CD14-positive monocyte (primary cell): ENCODE measurements at regions not wholly inside any gene's neighbourhood (a gene's known extent, or its start where the extent isn't known, plus 50 kb on each side); places are given as distances from the start of the nearest gene placed in this dataset.

Experiments used
- DNase-seq, 3 donors: peaks; one replicate each; pipeline ENCODE4 v3.0.0-alpha.2; 2011 to 2022
- H2AFZ ChIP-seq: 2 replicates; pipeline ENCODE4 v1.6.0; 2012; ENCODE audit warnings: mild to moderate bottlenecking, low read depth, low read length, inconsistent platforms; ENCODE audit not compliant: insufficient read depth, poor library complexity, severe bottlenecking
- H3K27ac ChIP-seq, 2 donors: 1 replicate in 1 of 2; 2 replicates in 1 of 2; pipeline ENCODE4 v1.5.1; 2012 to 2013; ENCODE audit warnings: low read length in 2 of 2, control low read depth in 1 of 2, inconsistent platforms in 1 of 2, low read depth in 1 of 2, mild to moderate bottlenecking in 1 of 2
- H3K27me3 ChIP-seq, 2 donors: one replicate each; pipeline versions ENCODE4 v1.6.0 to v1.6.1; 2011 to 2013; ENCODE audit warnings: low read length in 2 of 2; ENCODE audit not compliant: control insufficient read depth in 2 of 2, insufficient read depth in 2 of 2
- H3K36me3 ChIP-seq, 2 donors: replicated peaks in 1 of 2; 1 replicate in 1 of 2; 2 replicates in 1 of 2; pipeline versions ENCODE4 v1.5.1 to v1.6.1; 2012 to 2013; ENCODE audit warnings: low read length in 2 of 2, control low read depth in 1 of 2, inconsistent platforms in 1 of 2, mild to moderate bottlenecking in 1 of 2; ENCODE audit not compliant: insufficient read depth in 2 of 2, control insufficient read depth in 1 of 2
- H3K4me1 ChIP-seq, 2 donors: 1 replicate in 1 of 2; 2 replicates in 1 of 2; pipeline versions ENCODE4 v1.5.1 to v1.6.1; 2012 to 2013; ENCODE audit warnings: low read length in 2 of 2, control low read depth in 1 of 2, inconsistent platforms in 1 of 2, mild to moderate bottlenecking in 1 of 2, moderate library complexity in 1 of 2; ENCODE audit not compliant: insufficient read depth in 2 of 2, control insufficient read depth in 1 of 2
- H3K4me2 ChIP-seq: replicated peaks from 2 replicates; pipeline ENCODE3; 2012; ENCODE audit warnings: low read length, moderate library complexity, mild to moderate bottlenecking; ENCODE audit not compliant: poor library complexity, severe bottlenecking; ENCODE audit errors: extremely low read depth
- H3K4me3 ChIP-seq, 3 experiments: fragments of 200-600 bp in 1 of 3; sonication (generic) in 1 of 3; replicated peaks in 1 of 3; 1 replicate in 2 of 3; 2 replicates in 1 of 3; pipeline ENCODE4 v1.5.1; 2011 to 2013; ENCODE audit warnings: low read length in 3 of 3, mild to moderate bottlenecking in 3 of 3, control low read depth in 2 of 3, low read depth in 2 of 3, inconsistent platforms in 1 of 3, moderate library complexity in 1 of 3
- H3K79me2 ChIP-seq: 2 replicates; pipeline ENCODE4 v1.6.0; 2012; ENCODE audit warnings: mild to moderate bottlenecking, control low read depth, inconsistent platforms, low read length, moderate library complexity; ENCODE audit not compliant: insufficient read depth
- H3K9ac ChIP-seq: 2 replicates; pipeline ENCODE4 v1.6.0; 2017; ENCODE audit warnings: low read length, mild to moderate bottlenecking; ENCODE audit not compliant: insufficient read depth, poor library complexity, severe bottlenecking
- H3K9me3 ChIP-seq, 2 donors: replicated peaks in 1 of 2; 1 replicate in 1 of 2; 2 replicates in 1 of 2; pipeline versions ENCODE4 v1.5.1 to v1.6.1; 2012 to 2013; ENCODE audit warnings: low read length in 2 of 2, control low read depth in 1 of 2; ENCODE audit not compliant: control insufficient read depth in 1 of 2, insufficient read depth in 1 of 2
- H4K20me1 ChIP-seq: 2 replicates; pipeline ENCODE4 v1.6.0; 2012; ENCODE audit warnings: mild to moderate bottlenecking, low read length, control low read depth, moderate library complexity; ENCODE audit not compliant: insufficient read depth
- H3K27ac Mint-ChIP-seq, 7 donors: one replicate each; pipeline ENCODE4 v1.8.0; 2020; ENCODE audit warnings: mild to moderate bottlenecking in 7 of 7, mixed read lengths in 7 of 7, moderate library complexity in 6 of 7, inconsistent platforms in 2 of 7
- H3K27me3 Mint-ChIP-seq, 3 donors: one replicate each; pipeline ENCODE4 v1.8.0; 2021 to 2022; ENCODE audit warnings: low read depth in 3 of 3, mild to moderate bottlenecking in 3 of 3, mixed read lengths in 3 of 3, moderate library complexity in 3 of 3, inconsistent platforms in 1 of 3
- H3K36me3 Mint-ChIP-seq, 2 donors: one replicate each; pipeline ENCODE4 v1.8.0; 2020; ENCODE audit warnings: mixed read lengths in 2 of 2, inconsistent platforms in 1 of 2, mild to moderate bottlenecking in 1 of 2
- H3K4me1 Mint-ChIP-seq: one replicate; pipeline ENCODE4 v1.8.0; 2020; ENCODE audit warnings: mild to moderate bottlenecking, mixed read lengths
- H3K4me3 Mint-ChIP-seq, 2 donors: one replicate each; pipeline ENCODE4 v1.8.0; 2020; ENCODE audit warnings: mild to moderate bottlenecking in 2 of 2, mixed read lengths in 2 of 2, moderate library complexity in 1 of 2
- H3K9me3 Mint-ChIP-seq, 7 donors: one replicate each; pipeline ENCODE4 v1.8.0; 2020 to 2022; ENCODE audit warnings: mixed read lengths in 7 of 7, mild to moderate bottlenecking in 6 of 7, moderate library complexity in 6 of 7, inconsistent platforms in 2 of 7
- CTCF ChIP-seq: fragments of 200-600 bp; IDR thresholded peaks from one replicate; pipeline ENCODE4 v1.8.0; 2022; ENCODE audit warnings: antibody characterized with exemption, mild to moderate bottlenecking
- WGBS: methylation state at CpG from one replicate; pipeline ENCODE4 v1.1.5; 2013; ENCODE audit warnings: missing lambda C conversion rate; ENCODE audit not compliant: insufficient coverage; 5-methylcytosine and 5-hydroxymethylcytosine counted together
- intact Hi-C, 2 donors: fragments of 100-400 bp; cut with micrococcal nuclease; formaldehyde crosslinking; loops; one replicate each; pipeline versions ENCODE4 v1.15.0 to v1.15.1; 2023

- no CpG with 5 or more reads among the region's 1 CpG for WGBS
- no peak overlapping the region for H3K4me2 ChIP-seq
- H3K9ac ChIP-seq: no peak overlapping the region
- H3K36me3 Mint-ChIP-seq: no peaks in the 10 kb centered on the region
- peaks cover 2% of the 10 kb centered on the region for H3K4me1 Mint-ChIP-seq
- no peak overlapping the region for H3K27ac ChIP-seq
- no peaks in the 10 kb centered on the region for H3K4me1 ChIP-seq
- intact Hi-C loops: no loop called here
- no peaks in the 10 kb centered on the region for H3K79me2 ChIP-seq
- TF ChIP-seq CTCF: no peak
- H3K27me3 Mint-ChIP-seq: peaks cover 0 to 4% (median 2%) of the 10 kb centered on the region in 3 donors
- H3K9me3 ChIP-seq: no peaks in the 10 kb centered on the region
- no peaks in the 10 kb centered on the region for H3K36me3 ChIP-seq
- DNase-seq: no peak
- H3K4me3 ChIP-seq: no peak overlapping the region
- H3K9me3 Mint-ChIP-seq: peaks cover 0 to 4% (median 0%) of the 10 kb centered on the region in 7 donors
- no peak overlapping the region for H2AFZ ChIP-seq
- no peak overlapping the region for H3K4me3 Mint-ChIP-seq
- H3K27ac Mint-ChIP-seq: no peak overlapping the region
- H4K20me1 ChIP-seq: no peaks in the 10 kb centered on the region
- H3K27me3 ChIP-seq: no peaks in the 10 kb centered on the region
These were observed 60.3 kb upstream of the CFAP161 start for GRCh38 chr15:81073801-81074200.

GRCh38 chr15:81074773-81075172, 59.3 kb upstream of the CFAP161 start:
- Histone ChIP-seq H3K4me1 (no peaks in the 10 kb centered on the region), H3K36me3 (no peaks in the 10 kb centered on the region), H3K27ac (no peak overlapping the region), H3K4me2 (no peak overlapping the region), H3K4me3 (no peak overlapping the region), H3K27me3 (no peaks in the 10 kb centered on the region), H4K20me1 (no peaks in the 10 kb centered on the region), H2AFZ (no peak overlapping the region), H3K9me3 (no peaks in the 10 kb centered on the region), H3K9ac (no peak overlapping the region), H3K79me2 (no peaks in the 10 kb centered on the region)
- DNase-seq: no peak
- peaks cover 0 to 2% (median 2%) of the 10 kb centered on the region in 3 donors for H3K27me3 Mint-ChIP-seq
- H3K4me1 Mint-ChIP-seq: peaks cover 2% of the 10 kb centered on the region
- H3K27ac Mint-ChIP-seq: no peak overlapping the region
- H3K4me3 Mint-ChIP-seq: no peak overlapping the region
- peaks cover 0 to 4% (median 0%) of the 10 kb centered on the region in 7 donors for H3K9me3 Mint-ChIP-seq
- no peaks in the 10 kb centered on the region for H3K36me3 Mint-ChIP-seq
- WGBS: 90% methylated on average over 2 of the region's 2 CpGs
- TF ChIP-seq CTCF: no peak
- intact Hi-C loops: no loop called here
